HL-60/S4 (cell line): ENCODE measurements at regions not wholly inside any gene's neighbourhood (a gene's known extent, or its start where the extent isn't known, plus 50 kb on each side); places are given as distances from the start of the nearest gene placed in this dataset.

Experiments used
- in situ Hi-C: fragments of 300-500 bp; cut with MboI; formaldehyde crosslinking; loops from 2 replicates; pipeline ENCODE4 v1.14.3; 2022; ENCODE audit warnings: low sequenced_read_pairs

DNA sequence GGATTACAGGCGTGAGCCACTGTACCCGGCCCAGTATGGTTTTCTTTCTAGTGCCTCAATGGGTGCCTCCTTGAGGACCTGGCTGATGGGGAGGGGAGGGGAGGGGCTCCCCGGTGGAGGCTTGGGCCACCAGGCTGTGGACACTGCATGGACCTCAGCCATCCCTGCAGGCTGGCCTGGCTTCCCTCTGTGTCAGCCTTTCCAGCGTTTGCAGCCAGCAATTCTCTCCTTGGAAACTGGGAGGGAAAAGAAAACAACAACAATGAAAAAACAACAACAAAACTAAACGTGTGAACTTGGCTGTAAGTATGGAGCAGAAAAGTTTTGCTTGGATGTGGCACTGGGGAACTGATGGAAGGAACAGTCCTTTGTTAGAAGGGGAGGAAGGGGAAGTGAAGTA lies 159.3 kb downstream of the GLI2 start:
- in situ Hi-C loops: no loop called here

DNA sequence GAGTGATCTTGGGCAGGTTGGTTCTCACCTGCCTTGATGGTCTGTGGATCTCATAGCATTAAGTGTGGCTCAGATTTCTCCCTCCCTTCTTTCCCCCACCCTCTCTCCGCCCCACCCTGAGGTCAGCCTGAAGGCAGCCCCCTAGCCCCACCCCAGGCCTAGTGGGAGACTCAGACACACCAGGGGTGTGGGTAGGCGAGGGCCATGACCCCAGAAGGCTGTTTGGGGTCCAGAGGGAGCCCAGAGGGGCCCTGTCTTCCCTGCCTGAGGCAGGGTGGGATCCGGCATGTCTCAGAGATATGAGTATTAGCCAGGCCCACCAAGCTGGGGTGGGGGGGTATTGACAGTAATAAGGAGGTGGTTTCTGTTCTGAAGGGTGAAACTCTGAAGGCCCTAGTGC lies 160.5 kb downstream of the GLI2 start:
- in situ Hi-C loops: no loop called here

DNA sequence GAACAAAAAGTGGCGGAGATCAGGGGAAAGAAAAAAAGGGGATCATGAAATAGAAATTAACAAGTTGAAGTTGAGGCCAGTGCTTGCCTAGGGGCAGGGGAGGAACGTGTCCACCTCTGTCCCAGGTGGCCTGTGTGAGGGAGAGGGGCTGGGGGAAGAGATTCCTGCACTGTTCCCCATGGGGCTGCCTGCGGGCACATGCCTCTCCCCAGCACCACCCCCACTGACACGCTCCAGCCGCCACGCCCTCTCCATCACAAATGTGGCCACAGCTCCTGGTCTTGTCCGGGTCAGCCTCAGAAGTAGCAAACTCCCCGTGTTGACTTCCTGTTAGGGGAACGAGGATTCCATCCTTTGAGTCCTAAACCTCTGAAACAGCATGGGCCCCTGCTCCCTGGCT lies 161.2 kb downstream of the GLI2 start:
- in situ Hi-C loops: no loop called here

DNA sequence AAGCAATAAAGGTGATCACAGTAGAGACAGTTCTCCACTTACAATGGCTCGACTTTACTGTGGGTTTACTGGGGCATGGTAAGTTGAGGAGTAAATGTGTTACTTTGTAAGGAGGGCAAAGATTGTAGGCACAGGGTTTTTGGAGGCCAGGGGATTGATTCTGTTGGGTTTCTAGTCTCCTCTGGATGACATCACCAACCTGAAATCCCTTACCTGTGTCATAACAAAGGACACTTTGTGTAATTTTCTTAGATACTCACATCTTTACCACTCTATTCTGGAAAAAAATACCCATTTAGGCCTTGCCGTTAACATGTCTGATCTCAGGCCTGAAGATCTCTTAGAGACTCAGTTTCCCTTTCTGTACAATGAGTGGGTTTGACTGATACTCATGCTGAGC lies 161.7 kb downstream of the GLI2 start:
- in situ Hi-C loops: no loop called here

DNA sequence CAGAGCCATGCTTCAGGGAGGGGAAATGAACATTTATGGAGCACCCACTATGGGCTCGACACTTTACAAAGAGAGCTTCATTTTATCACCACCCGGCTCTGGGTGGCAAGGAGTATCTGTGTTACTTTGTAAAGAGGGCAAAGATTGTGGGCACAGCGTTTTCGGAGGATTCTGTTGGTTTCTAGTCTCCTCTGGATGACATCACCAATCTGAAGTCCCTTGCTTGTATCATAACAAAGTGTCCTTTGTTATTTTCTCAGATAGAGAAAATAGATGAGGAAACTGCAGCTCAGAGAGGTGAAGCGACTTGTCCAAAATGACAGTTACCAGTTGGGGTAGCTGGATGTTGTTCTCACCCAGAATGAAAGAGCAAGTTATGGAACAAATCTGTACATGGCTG lies 162.8 kb downstream of the GLI2 start:
- in situ Hi-C loops: no loop called here

DNA sequence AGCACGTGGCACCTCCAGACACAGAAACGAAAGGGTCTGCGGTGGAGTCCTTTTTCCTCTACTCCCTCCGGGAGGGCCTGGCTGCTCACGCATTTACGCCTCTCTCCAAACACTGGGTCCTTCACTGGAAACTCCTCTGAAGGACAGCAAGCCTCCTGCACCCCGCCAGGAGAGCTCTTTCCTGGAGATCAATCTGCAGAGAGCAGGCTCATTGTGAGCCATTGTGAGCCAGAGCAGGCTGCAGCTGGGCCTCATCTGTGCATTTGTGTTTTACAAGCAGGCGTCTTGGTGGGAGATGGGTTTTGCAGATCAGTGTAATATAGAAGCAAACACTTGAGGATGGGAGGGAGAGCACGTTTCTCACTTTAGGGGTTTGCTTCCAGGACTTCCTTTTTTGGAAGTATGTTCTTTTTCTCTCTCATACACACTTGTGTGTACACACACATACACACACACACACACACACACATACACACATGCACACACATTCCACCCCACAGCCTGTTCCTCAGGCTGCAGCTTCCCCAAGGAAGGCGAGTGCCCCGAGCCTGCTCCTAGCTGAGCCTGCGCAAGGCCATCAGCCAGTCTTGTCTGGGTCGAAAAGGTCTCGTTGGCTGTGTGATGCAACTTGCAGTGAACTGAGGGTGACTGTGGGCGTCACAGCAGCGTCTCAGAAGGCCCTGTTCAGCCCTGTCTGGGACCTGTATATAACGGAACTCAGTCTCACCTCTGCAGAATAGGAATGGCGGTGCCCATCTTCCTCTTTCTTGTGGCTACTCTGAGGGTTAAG lies 163.5 kb downstream of the GLI2 start:
- in situ Hi-C loops: no loop called here

DNA sequence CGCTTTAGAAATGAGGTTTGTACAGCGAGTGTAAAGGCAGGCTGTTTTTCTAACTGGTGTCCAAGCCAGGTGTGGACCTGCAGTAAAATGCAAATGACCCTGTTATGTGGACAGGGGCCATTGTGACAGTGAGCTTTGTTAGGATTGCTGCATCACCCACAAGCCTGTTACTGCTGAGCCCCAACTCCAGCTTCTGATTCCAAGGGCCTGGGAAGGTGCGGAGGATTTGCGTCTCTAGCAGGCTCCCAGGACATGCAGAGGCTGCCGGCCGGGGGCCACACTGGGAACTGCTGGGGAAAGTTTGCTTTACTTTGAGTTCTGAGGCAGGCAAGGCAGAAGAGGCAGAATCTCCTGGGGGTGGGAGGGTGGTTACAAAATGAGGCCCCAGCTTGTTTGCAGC lies 164.1 kb downstream of the GLI2 start:
- in situ Hi-C loops: no loop called here

DNA sequence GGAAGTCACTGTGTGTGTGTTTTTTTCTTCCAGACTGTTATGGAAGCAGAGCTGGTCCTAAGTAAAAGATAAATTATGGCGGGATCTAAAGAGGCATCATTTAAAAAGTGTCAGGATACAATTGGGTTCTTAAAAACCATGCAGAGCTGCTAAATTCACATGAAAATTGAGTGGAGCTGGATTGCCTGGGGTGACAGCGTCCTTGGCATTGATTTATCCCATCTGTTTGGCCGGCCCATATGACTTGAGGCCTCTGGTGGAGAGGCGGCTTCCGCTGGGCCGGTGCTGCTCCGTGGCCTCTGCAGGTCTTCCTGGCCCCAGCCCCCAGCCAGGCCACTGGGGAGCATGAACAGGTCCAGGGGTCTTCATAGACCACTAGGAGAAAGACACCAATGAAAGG lies 165.5 kb downstream of the GLI2 start:
- in situ Hi-C loops: no loop called here

DNA sequence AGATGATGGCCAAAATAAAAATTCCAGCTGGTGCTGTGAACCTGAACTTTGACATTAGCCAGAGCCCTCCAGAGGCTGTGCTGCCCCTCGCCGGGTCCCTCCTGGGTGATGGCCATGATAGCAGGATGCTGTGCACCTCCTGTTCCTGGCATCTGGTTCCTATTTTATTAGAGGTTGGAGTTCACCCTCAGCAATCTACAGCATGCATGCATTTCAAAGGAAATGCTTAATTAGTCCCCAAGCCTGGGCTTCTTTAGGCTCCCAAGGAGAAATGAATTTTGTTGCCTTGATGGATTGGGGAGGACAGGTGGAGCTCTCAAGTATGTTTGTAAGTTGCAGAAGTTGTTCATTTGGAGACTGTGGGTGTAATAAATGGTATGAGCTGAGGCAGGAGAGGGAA lies 166.9 kb downstream of the GLI2 start:
- in situ Hi-C loops: no loop called here

DNA sequence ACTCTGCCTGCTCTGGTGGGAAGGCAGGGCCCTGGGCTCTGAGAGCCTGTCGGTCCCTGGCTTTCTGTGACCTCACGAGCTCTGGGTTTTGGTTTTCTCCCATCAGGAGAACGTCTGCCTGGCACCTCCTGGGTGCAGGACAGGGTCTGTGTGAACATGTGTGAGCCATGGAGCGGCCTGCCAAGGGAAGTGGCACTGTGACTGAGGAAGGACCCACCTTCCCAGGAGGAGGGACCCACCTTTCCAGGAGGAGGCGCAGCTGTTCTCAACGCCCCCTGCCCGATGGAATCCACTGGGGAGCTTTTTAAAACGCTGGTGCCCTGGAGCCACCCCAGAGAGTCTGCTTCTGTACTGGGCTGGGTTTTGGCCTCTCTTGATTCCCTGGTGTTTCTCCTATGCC lies 168.7 kb downstream of the GLI2 start:
- in situ Hi-C loops: no loop called here

DNA sequence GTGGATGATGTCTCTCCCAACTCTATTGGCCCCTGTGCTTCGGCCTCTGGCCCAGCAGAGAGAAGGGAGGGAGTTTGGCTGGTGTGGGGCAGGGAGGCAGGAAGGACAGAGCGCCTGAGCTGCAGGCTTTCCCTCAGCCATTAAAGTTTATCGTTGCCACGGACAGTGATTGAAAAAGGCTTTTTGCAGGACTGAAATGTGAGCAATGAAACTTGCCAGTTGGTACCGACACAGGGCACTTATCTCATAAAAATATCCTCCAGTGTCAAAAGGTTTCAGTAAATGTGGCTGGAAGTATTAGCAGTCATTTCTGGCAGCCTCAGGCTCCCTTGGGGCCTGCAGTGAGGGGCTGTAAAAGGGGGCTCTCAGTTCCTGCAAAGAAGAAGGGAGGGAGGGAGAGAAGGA lies 169.2 kb downstream of the GLI2 start:
- in situ Hi-C loops: no loop called here

DNA sequence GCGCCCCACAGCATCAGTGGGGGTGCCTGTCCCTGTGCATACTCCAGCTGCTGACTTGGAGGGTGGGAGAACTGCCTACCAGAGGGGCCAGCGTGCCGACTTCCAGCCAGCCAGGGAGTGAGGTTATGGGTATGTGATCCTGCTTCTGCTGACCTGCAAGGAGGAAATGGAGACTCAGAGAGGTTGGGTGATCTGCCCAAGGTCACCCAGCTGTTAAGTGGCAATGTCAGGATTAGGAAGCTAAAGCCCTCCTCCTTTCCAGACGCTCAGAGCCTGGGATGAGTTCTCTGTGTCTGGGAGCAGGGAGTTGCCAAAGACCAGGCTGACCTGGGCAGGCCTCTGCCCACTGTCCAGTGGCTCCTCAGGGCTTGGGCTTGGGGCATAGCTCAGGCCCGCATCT lies 169.6 kb downstream of the GLI2 start:
- in situ Hi-C loops: no loop called here

DNA sequence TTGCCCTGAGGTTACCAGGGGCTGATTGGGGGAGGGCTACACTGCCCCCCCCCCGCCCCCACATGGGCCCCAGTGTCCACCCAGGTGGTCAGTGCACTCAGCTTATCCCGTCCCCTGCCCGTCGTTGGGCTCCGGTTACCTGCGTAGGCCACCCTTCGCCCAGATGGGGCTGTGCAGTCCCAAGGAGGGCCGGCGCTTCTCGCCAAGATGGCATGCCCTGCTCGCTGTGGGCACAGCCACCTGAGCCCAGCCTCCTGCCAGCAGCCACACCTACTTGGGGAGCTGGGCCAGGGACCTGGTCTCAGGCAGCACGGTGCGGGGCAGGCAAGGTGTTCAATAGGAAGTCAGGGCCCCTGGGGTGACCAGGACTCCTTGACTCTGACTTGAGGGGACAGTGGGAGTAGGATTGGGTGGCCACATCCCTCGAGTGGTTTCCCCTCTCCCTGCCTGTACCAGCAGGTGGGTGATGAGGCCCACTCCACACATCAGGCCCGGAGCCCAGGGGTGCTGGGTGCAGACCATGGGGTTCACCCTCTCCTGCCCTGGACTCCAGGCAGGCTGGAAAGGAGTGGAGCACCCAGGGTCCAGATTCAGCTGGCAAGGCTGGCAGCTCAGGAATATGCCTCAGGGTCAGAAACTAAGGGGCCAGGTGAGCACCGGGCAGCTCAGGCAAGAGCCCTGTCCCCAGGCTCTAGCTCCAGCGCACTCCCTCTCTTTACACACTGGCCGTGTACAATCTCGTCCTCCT lies 170.3 kb downstream of the GLI2 start:
- in situ Hi-C loops: no loop called here

DNA sequence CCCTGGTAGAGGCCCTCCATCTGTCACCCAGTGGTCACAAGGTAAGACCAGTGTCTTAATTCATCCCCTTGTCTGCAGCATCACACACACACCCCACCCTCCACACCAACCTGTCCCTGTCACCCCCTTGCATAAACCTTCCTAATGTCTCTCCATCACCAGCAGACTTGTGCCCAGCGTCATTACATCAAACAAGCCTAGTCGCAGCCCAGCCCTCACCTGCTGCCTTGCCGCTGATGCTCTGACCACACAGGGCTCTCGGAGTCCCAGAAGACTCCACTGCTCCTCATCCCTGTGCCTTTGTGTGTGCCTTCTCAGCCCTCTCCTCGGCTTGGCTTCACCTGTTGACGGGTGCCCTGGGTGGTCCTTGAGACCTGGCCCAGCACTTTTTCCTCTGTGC lies 171.2 kb downstream of the GLI2 start:
- in situ Hi-C loops: no loop called here

DNA sequence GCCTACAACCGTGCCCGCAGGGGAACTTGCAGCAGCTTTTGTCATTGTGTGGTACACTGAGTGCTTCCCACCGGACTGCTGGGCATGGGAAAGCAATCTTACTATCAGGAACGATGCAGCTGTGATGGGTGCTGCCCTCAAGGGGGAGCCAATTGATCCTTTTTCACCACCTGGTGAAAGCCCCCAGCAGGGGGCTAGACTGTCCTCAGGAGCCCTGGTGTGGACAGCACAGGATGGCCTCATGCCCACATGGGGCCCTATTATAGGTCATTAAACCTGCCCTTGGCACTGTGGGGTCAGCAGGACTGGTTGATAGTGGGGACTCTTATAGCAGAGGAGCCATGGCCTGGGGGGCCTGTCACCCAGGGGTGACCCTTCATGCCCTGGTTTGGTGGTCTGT lies 172.2 kb downstream of the GLI2 start:
- in situ Hi-C loops: no loop called here

DNA sequence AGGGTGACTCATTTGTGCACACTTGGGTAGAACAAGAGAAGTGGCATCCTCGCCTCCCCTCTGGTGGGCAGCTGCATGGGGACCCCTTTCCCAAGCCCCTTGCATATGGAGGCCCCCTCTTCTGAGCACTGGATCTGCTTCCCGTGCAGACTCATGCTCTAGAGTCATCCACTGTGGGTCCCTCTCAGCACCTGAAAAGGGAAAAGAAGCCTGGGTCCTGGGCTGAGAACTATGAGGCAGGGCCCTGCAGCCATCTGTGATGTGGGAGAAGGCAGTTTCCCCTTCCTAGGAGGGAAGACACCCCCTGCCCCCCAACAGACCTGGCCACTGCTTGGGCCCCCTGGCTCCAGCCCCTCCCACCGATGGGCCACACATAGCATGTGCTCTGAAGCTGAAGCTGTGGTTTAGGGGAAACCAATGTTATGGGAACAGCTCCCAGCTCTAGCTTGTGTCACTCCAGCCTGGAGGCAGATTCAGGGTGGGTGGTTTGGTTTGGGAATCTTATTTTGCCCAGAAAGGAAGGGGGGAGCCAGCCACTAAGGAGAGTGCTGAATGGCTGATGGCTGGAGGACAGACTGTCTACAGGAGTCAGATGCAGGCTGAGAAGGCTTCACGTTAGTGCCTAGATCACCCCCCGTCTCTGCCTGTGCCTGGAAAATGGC lies 172.8 kb downstream of the GLI2 start:
- in situ Hi-C loops: no loop called here

DNA sequence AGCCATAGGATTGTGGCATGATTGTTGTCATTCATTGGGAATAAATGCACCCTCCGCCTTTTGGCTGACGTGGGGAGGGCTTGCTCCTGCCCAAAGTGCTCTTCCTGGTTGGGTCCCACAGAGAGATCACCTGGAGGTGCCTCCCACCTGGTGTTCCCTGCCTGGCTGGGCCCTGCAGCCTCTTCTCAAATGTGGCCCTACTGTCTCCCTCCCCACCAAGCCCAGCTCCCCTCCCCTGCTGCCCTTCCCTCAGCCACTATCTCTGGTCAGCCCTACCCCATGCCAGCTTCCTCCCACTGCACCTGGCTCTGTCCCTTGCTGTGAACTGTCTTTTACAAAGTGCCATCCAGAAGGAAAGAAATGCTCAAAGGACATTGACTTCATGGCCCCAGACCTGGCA lies 173.4 kb downstream of the GLI2 start:
- in situ Hi-C loops: no loop called here

DNA sequence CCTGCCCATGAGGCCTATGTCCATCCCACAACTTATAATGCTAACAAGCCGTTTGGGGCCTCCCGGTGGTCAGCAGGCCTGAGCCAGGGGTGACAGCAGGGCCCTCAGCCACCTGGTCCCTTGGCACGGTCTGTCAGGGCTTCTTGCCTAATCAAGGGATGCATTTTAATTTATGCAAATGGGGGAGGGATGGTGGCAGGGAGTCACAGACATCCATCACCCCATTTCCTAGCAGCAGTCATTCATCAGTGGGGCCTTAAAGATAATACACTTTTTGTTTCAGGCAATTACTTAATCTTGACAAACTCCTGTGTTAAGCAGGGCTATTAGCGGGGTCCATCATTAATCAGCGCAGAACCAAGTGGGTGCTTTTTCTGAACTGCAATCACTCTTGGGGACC lies 174.5 kb downstream of the GLI2 start:
- in situ Hi-C loops: no loop called here

DNA sequence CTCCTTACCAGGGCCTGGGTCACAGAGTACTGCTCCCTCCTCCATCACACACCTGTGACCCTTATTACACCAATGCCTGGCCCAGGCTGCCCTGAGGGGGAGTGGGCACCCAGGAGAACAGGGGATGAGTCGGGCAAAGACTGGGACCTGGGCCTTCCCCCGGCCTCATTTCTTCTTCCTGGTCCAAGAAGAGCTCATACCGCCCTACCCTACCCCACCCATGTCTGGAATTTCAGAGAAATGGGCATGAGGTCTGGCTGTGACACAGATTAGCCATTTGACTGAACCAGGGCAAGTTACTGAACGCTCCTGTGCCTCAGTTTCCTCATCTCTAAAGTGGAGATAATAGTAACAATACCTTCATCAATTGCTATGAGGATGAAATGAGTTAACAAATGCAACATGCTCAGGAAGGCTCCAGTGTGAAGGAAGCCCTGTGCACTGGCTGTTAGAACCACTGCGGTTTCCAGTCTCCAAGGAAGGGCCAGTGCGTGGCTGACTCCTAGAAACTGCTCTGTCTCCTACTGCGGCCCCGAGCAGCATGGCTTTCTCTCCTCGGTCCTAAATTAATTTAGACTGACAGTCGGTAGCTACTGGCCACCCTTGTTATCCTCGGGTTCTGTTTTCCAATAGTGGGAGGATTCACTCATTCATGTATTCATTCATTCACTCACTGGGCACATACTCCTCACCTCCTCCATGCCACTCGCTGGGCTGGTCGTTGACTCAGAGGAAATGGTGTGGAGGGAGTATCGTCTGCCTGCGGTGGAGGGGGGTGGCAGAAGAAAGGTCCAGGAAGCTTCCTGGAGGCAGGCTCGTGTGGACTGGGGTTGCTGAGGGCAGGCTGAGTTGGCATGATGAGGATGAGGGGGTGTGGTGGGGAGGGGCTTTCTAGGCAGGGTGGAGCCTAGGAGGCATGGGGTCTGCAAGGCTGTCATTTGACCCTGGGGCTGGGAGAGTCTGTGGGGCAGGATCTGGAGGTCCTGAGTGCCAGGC lies 175.6 kb downstream of the GLI2 start:
- in situ Hi-C loops: no loop called here

DNA sequence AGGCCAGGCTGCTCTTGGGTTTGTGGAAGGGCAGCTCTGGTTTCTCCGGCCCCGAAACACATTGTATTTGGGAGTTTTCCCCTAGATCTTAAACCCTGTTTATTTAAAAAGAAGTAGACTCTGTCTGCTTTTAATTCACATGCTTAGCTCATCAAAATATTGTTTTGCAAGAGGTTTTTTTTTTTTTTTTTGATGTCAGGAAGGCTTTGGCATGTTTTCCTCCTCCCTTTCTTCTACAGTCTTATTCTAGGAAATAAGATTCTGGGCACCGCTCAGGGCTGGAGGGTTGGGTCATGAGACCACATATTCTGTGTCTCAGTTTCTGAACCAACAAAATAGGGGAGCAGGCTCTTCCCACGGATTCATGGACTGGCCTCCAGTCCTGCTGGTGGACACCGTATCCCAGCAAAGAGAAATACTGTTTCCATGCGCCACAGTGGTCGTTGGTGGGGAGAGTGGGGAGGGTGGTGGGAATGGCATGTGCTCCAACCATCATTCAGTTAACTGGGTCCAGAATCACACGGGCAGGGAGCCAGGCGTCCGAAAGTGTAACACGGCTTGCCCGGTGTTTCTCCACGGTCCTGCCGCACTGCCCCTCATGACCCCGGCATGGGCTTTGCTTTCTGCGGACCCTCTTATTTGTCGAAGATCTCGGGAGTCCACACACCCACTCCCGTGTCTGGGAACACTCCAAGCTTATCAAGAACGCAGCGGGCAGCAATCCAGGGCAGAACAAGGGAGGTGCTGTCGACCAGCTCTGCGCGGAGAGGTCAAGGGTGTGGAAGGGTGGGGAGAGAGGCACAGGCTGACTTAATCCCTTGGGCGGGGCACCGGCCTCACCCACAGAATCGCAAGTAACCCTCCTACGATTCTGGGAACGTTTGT lies 176.7 kb downstream of the GLI2 start:
- in situ Hi-C loops: no loop called here
